GM19324 (cell line): ENCODE measurements at regions not wholly inside any gene's neighbourhood (a gene's known extent, or its start where the extent isn't known, plus 50 kb on each side); places are given as distances from the start of the nearest gene placed in this dataset.

Experiments used
- ATAC-seq: cut with Tn5 transposase; IDR thresholded peaks from one replicate; pipeline ENCODE4 v1.9.1; 2021; ENCODE audit warnings: mild to moderate bottlenecking, moderate library complexity; ENCODE audit not compliant: unreplicated experiment, low FRiP score

DNA sequence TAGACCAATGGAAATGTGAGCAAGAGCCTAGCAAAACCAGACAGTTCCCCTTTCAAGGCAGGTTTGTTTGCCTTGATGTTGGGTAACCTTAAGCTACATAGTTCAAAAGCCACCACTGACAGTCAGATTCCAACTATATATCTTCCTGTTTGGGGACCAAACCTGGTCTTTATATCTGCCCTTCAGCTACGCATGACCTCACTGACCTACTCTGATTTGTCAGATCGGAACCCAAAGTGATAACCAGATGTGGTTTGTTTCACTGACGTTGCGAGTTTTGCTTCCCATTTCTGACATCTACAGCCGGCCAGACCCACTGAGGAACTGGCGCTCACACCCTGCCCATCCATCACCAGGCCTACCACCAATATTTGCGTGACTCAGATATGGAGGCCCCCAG lies 361.1 kb upstream of the CHRM3 start:
- no peak for ATAC-seq

DNA sequence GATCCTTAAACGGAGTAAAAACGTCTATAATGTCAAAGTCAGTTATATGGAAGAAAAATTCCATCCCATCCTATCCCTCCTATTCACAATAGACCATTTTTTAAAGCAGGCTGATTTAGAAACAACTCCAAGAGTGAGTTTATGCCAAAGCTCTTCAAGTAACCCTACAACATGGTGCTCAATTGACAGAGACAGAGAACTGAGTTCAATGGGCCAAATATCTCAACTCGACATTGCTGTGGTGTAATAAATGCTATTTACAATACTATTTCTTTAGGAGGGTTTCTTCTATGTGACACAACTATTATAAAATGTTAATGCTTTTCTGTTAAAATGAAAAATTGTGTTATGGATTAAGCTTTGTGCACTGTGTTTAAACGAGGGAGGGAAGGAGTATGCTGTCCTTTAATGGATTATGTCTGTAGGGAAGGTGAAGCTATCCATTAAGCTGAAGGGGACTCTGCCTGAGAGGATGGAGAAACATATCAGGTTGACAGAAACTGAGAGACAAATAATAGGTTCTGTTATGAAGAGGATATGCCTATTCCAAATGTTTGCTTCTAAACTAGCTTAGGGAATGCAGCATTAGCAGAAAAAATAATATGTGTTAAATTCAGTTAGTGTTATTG lies 362.5 kb upstream of the CHRM3 start:
- no peak for ATAC-seq

DNA sequence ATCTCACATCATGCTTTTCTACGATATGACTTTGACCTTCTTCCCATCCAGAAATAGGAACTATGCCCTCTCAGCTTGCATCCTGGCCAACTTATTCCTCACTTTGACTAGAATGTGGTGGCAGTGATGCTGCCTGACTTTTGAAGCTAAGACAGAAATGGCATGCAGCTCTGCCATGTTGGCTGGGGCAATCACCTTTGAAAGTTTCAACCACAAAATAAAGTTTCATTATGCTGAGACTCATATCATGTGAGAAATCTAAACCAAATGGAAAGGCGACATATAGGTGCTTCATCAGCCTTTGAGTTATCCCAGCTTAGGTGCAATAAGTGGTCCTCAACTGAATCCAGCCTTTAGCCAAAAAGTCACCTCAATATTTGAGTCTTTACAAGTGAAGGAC lies 370.0 kb upstream of the CHRM3 start:
- ATAC-seq: no peak

DNA sequence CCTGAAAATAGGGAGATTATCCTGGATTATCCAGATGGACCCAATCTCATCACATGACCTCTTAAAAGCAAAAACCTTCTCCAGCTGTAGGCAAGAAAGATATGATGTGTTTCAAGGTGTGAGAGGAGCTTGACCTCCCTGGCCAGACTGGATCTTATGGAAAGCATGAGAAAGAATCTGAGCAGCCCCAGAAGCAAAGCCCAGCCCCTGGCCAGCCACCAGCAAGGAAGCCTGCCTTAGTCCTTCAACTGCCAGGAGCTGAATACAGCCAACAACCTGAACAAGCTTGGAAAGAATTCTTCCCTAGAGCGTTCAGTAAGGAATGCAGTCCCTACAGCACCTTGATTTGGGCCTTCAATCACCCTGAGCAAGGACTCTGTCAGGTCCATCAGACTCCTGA lies 375.0 kb upstream of the CHRM3 start:
- ATAC-seq: no peak

DNA sequence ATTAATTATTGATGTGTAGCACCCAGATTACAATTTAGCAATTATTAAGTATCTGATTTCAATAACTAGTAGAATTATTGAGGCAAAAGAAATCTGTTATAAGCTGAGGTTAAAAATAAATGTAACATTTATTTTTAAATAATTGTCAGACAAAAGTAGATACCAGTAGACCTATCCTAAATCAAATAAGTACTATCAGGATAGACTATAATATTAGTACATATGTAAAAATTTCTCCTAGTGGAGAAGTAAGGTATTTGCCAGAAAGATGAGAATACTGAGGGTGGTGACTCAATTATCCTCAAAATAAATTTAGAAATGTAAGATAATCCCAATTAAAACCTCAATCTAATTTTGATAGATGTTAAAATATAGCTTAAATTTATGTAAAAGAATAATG lies 377.8 kb upstream of the CHRM3 start:
- no peak for ATAC-seq

DNA sequence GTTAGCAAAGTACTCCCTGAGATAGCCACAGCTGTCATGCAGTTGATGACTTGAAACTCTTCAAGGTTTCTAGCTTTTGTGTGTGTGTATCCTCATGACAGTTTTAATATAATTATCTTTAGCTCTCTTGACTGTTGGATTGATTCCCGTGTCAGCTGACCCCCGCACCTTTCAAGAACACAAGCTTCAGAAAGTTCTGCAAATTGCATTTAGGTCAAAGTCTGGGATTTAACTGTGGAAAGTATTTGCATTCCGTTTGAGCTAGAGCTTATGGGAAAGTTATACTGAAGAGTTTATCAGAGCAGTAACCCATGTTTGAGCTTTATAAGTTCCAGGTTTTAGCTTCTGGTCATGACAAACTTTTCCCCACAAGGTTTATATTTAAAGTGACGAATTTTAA lies 380.1 kb upstream of the CHRM3 start:
- no peak for ATAC-seq

DNA sequence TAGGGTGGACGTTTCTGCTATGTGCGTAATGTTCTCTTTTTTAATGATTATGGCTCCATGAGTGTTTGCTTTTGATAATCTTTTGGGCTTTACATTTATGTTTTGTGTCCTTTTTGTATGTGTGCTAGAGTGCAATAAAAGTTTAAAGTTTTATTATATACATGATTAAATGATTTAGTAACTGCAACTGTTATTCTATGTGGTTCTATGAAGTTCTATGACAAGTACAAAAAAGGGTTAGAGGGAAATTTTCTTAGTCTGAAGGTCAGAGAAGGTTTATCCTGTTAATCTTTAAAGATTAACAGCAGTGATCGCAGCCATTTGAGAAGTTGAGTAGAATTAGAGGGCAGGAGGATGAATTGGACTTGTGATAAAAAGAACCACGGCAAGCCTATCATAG lies 386.4 kb upstream of the CHRM3 start:
- no peak for ATAC-seq

DNA sequence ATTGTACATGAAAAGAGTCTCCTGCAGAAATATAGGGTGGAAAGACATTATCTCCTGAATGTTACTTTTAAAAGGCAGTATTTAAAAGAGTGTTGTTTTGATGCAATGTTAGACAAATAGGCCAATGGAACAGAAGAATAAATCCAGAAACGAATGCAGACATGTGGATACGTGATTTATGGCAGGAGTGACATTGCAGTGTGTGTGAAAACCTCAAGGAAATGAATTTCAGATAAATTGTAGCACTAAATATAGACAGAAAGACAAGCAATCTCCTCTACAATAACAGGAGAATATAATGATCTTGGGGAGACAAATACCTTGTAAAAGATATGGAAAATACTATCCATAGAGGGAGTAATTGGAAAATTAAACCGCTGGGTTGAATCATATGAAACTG lies 387.8 kb upstream of the CHRM3 start:
- ATAC-seq: no peak

DNA sequence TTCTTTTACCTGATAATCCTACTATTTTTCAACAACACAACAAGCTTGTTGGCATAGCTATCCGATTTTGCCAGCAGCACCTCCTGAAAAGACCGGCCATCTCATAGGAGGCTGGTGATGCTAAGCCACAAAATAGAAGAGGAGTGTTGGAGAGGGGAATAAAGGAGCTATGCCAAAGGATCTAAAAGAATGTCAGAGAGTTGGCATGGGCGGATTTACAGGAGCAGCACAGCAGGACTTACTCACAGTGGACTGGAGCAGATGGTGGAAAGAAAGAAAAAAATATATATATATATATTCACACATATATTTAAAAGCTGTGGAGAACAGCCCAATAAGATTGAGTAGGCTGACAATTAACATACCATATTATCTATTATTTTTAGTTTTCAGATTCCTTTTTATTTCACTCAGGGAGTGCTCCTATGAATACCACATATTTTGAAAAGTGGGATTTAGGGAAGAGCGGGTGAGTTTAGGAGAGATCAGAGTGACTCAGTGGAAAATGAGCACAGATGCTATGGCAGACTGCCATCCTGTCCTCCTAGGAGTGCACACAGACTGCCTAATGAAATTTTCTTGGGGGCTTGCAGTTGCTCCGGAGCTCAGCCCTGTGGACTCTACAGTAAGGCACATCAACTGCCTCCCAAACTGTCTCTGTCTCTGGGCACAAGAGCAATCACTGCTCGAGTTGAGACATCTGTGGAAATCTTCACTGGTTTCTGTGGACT lies 394.4 kb upstream of the CHRM3 start:
- ATAC-seq: no peak

DNA sequence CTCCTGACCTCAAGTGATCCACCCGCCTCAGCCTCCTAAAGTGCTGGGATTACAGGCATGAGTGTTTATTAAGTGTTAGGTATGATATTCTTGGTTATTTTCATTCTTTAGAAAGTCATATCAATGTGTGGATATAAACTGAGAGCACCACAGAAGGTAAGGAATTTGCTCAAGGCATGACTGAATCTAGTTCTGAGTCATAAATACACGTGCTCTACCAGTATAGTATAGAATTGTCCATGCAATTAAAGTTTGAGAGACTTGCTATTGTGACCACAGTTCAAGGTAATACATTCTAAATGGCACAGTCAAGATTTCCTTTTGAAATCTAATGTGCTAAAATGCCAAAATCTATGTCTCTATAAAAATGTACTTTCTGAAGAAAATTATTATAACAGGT lies 401.1 kb upstream of the CHRM3 start:
- ATAC-seq: no peak

DNA sequence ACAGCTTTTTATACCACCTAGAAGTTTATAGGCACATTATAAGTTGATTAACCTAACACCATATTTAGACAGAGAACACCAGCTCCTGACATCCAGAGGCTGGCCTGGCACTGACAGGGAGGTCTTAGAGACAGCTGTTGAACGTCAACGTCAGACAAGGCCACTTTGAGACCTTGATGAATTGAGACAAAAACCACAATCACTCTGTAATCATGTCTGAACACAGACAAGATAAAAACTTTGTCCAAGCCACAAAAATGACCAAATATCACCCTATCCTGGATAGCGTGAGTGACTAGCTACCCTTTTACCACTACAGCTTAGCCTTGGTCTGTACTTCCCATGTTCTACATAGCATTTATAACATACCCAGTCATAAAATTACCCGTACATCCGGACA lies 403.6 kb upstream of the CHRM3 start:
- ATAC-seq: no peak

DNA sequence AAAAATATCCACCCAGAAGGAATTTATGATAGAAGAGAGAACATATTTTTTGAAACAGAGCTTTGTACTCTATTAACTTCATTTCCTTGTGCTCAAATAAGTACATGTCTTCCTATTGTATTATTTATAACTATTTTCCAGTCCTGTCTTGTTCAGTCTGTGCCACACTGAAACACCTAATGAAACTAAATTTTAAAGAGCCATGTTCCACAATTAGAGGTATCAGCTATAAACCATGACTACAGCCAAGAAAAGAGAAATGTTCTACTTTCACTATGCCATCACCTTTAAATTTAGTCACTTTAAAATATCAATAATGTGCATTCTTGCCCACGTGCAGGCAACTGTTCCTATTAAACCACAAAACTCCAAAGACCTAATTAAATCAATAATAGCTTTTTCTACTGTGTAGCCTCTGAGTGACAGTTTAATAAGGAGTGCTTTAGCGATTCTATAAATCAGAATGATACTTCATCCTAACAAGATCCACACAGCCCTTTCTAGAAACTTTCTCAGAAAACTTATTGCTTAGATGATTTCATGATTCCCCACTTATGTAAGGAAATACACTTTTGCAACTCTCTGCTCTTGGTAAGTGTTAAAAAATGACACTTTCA lies 404.9 kb upstream of the CHRM3 start:
- no peak for ATAC-seq

DNA sequence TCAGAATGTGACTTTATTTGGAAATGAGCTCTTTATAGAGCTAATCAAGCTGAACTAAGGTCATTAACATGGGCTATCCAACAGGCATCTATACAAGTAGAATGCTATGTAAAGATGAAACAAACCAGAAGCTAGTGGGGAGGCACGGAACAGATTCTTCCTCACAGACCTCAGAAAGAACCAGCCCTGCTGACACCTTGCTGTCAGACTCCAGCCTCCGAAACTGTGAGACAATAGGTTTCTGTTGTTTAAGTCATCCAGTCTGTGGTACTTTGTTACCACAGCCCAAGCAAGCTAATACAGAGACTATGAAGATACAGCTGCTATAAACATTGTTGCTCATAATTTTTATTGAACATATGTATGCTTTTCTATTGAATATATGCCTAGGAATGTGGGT lies 406.3 kb upstream of the CHRM3 start:
- ATAC-seq: no peak

DNA sequence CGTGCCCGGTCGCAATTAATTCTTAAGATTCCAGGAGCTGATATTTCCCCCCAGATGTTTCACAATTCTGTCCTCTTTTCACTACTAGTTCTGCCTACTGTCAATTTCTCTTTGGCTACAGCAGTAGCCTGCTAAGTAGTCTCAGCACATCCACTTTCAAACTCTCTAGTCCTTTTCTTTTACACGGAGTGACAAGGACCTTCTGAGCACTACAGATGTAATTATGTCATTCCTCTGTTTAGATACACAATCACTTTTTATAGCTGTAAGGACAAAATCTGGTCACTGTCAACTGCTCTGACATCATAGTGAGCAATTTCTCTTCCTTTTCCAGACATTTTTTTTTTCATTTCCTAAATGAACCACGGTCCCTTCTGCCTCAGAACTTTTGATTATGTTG lies 421.7 kb upstream of the CHRM3 start:
- no peak for ATAC-seq

DNA sequence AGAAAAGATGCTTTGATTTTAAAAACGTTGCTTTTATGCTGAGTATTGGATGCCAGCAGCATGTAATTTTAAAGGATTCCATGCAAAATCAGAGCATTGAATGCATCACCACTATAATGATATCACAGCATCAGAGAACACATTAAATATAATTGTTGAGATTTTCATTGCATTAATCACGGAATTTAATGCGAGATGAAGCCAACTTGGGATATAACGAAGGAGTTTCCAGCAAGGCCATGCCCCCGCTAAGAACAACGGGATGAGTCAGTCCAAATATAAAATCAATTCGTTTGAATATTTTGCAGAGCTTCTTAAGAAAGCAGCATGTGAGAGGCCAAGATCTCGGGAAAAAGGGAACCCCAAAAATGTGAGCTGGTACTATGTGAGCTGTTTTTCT lies 423.4 kb upstream of the CHRM3 start:
- ATAC-seq: no peak

DNA sequence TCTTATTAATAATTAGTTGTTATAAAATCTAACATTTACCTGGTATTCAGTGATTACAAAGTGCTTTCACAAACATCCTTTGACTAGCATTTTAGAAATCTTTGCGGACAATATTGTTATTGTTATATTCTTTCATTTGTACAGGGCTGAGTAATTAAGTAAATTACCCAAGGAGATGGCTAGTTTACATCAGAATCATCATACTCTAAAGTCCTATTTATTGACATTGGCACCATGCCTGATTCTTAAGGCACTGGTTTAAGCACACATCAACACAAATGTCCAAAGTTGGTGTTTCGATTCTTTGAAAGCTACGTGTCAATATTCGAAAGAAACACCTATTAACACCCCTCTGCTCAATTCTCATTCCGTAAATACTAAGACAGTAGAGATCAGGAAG lies 424.6 kb upstream of the CHRM3 start:
- no peak for ATAC-seq

DNA sequence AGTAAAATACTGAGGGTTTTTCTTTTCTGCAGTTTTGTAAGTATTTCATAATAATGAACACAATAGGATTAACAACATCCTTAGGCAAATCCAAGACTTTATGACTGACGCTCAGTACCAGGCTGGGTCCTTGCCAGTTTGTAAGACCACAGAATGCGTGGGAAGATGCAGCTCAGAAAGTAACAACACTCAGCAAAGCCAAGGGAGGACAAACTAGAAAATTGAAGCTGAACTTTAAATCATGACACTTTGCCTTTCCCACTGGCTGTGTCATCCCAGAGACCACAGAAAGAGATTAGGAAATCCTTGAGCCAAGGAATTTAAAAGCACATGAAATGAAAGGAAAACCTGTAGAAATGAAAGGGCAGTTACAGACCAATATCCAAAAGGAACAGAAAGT lies 426.3 kb upstream of the CHRM3 start:
- no peak for ATAC-seq

DNA sequence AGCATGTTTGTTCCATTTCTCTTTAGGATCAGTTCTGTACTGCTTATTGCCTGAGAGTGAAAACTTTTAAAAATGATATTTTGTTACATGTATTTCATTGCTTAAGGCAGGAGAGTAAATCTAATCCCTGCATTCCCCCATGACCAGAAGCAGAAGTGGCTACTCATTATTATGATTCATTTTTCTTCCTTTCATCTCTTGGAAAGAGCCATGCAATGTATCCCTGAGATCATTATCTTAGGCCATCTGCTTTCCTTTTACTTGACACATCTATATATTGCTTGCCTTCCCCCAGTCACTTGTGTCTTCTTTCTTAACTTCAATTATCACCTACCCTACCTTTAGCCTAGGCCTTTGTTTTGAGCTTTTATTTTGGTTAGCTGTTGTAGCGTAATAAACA lies 430.4 kb upstream of the CHRM3 start:
- ATAC-seq: no peak

DNA sequence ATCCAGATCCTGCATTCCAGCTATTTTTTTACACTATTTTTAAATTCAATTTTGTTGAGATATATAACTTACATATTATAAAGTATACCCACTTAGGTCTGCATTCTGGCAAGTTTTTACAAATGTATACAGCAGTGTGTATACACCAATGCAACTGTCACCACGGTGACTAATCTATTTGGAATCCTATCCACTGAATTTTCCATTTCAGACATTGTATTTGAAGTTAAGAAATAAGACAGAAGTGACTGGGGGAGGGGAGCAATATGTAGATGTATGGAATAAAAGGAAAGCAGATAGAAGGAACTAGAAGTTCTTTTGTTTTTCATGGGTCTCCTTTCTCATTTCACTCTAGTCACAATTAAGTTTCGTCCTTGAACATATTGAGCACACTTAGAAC lies 431.5 kb upstream of the CHRM3 start:
- ATAC-seq: no peak

DNA sequence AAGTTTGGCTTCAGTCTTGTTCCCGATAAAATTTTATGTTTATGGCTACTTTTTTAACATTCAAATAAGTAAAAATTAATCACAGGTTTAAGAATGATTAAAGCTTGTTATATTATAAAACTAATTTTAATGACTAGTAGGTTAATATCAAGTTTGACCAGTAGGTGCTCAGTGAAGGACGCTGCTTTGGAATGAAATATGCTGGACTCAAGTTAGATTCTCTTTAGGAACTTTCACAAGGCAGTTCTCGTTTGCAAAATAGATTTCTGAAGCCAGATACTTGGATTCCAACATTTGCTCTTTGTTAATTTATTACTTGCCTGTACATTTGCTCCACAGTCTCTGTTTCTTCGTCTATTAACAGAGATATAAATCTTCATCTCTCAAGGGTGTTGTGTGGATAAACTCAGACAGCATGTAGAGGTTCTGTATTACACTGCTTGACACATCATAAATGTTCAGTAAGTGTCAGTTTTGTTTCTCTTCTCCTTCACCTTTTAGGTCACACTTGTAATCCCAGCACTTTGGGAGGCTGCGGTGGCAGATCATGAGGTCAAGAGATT lies 432.8 kb upstream of the CHRM3 start:
- ATAC-seq: no peak

DNA sequence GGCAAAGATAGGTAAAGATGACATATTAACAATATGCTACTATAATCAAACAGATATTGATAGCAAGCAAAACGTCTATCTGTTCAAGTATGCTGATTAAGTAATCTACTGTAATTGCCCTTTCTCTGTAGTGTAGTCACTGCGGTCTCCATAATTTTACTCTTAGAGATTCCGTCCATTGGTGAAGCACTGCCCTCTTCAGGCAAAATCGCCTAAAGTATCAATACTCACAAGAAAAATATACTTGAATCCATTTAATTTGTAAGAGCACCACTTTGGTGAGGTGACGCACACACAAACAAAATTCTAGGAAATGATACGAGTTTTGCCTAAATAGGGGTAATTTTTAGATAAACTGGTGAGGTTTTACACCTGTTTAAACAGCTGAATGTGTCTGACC lies 434.6 kb upstream of the CHRM3 start:
- ATAC-seq: no peak

DNA sequence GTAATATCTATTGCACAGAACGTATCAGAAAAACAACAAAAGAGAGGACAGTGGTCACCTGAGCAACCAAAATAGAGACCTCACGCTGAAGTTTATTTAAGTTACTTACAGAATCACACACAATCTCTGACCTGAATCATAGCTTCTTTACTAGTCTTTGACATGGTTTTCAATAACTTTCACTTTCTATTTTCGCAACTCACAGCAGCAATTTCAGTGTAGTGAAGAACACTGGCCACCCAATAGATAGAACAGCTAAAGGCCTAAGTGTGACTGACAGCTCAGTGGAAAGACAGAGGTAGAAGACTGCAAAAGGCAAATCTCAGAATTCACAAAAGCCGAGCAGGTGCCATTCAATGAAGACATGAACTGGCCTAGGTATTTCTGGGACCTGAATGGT lies 435.6 kb upstream of the CHRM3 start:
- ATAC-seq: no peak
